HL-60 (cell line): ENCODE measurements at regions not wholly inside any gene's neighbourhood (a gene's known extent, or its start where the extent isn't known, plus 50 kb on each side); places are given as distances from the start of the nearest gene placed in this dataset.

Experiments used
- DNase-seq, 2 experiments: peaks; one replicate each; pipeline ENCODE4 v3.0.0-alpha.2; 2010 to 2020; ENCODE audit warnings: low read depth in 1 of 2, low spot score in 1 of 2
- H3K27ac ChIP-seq: fragments of 250-450 bp; sonication (Bioruptor Pico); replicated peaks from 2 replicates; pipeline ENCODE4 v1.5.1; 2020; ENCODE audit warnings: mild to moderate bottlenecking, moderate library complexity
- H3K27me3 ChIP-seq: fragments of 250-450 bp; sonication (Bioruptor Pico); 2 replicates; pipeline ENCODE4 v1.5.1; 2021; ENCODE audit warnings: mild to moderate bottlenecking, moderate library complexity; ENCODE audit not compliant: insufficient read depth, poor library complexity, severe bottlenecking
- H3K4me3 ChIP-seq: replicated peaks from 2 replicates; pipeline ENCODE4 v1.5.1; 2011; ENCODE audit warnings: mild to moderate bottlenecking, control low read depth, low read length; ENCODE audit not compliant: insufficient read depth
- CTCF ChIP-seq: IDR thresholded peaks from one replicate; pipeline ENCODE4 v1.5.1; 2011; ENCODE audit warnings: low read length, control low read depth, inconsistent platforms; ENCODE audit not compliant: insufficient read depth
- GABPA ChIP-seq: IDR thresholded peaks from 2 replicates; pipeline ENCODE4 v1.6.1; 2012; ENCODE audit warnings: low read depth
- POLR2AphosphoS5 ChIP-seq: IDR thresholded peaks from 2 replicates; pipeline ENCODE4 v1.6.1; 2012; ENCODE audit warnings: low read depth
- REST ChIP-seq: IDR thresholded peaks from 2 replicates; pipeline ENCODE4 v1.6.1; 2012; ENCODE audit warnings: low read depth; ENCODE audit not compliant: insufficient replicate concordance
- SPI1 ChIP-seq: IDR thresholded peaks from 2 replicates; pipeline ENCODE4 v1.6.1; 2012; ENCODE audit warnings: low read depth, mild to moderate bottlenecking, borderline replicate concordance

- H3K27ac ChIP-seq: no peak overlapping the region
- no peak overlapping the region for H3K4me3 ChIP-seq
- H3K27me3 ChIP-seq: no peaks in the 10 kb centered on the region
- TF ChIP-seq GABPA (no peak), REST (peak; percentile 54), CTCF (no peak), SPI1 (no peak), POLR2AphosphoS5 (no peak)
- DNase-seq: no peak
These were observed 200.4 kb upstream of the IPO5 start for GRCh38 chr13:97752961-97753668.

- Histone ChIP-seq H3K27ac (no peak overlapping the region), H3K4me3 (no peak overlapping the region), H3K27me3 (no peaks in the 10 kb centered on the region)
- DNase-seq: no peak
- TF ChIP-seq SPI1 (no peak), CTCF (no peak), POLR2AphosphoS5 (no peak), GABPA (no peak), REST (no peak)
These were observed 199.4 kb upstream of the IPO5 start for GRCh38 chr13:97753942-97754670.

- no peak for TF ChIP-seq SPI1
- TF ChIP-seq CTCF: no peak
- no peak for TF ChIP-seq GABPA
- no peak for TF ChIP-seq REST
- no peak for TF ChIP-seq POLR2AphosphoS5
These were observed 195.7 kb upstream of the IPO5 start for GRCh38 chr13:97757807-97758206.

More at GRCh38 chr13:97757807-97758206, 195.7 kb upstream of the IPO5 start:
- H3K4me3 ChIP-seq: no peak overlapping the region
- no peak overlapping the region for H3K27ac ChIP-seq
- no peak for DNase-seq
- peaks cover 4% of the 10 kb centered on the region for H3K27me3 ChIP-seq
